C1 segment of cervical spinal cord (tissue), 14 donors: ENCODE measurements at regions not wholly inside any gene's neighbourhood (a gene's known extent, or its start where the extent isn't known, plus 50 kb on each side); places are given as distances from the start of the nearest gene placed in this dataset.
"Not testable (repeated sequence)": the region's sequence is repeated elsewhere in the genome, so short reads cannot be mapped to it uniquely, and the experiment has no call there.

Experiments
- DNase-seq, 14 donors: peaks; one replicate each; lab custom pipeline; 2025; lab: John Stamatoyannopoulos, UW

GRCh38 chr18:75754433-75754832 is 326.9 kb upstream of the SMIM21 start:
- DNase-seq: no peak

DNA sequence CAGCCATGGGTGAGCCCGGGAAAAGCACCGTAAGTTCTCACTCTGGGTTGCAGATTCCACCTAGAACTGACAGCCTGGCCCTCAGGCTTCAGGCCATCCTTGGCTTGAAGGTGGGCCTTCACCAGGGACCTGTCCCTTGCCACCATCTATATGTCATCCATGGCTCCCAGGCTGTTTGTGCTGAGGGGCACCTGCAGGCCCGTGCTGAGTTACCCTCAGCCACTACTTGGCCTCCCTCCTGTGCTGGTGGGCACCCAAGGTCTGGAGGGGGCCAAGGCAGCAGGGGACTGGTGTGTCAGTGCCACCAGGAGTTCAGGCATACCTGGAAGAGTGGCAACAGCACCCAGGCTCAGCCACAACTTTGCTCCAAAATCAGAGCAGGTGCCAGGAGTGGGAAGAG is 326.2 kb upstream of the SMIM21 start:
- DNase-seq: no peak

GRCh38 chr18:75752740-75753263 is 325.3 kb upstream of the SMIM21 start:
- DNase-seq: no peak

GRCh38 chr18:75745147-75745546 is 317.6 kb upstream of the SMIM21 start:
- no peak for DNase-seq

GRCh38 chr18:75742516-75742915 is 315.0 kb upstream of the SMIM21 start:
- DNase-seq: no peak

DNA sequence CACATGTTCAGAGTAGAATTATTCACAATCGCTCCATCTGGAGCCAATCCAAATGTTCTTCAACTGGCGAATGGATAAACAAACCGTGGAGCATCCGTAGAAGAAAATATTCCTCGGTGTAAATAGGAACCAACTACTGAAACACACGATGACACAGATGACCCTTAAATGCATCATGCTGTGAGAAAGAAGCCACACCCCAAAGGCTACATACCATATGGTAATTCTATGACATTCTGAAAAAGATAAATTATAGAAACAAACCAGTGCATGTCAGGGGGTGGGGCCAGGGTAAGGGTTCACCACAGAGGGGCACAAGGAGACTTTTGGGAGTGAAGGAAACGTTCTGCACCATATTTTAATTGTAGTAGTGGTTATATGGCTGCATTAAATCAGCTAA is 312.2 kb upstream of the SMIM21 start:
- DNase-seq: no peak

DNA sequence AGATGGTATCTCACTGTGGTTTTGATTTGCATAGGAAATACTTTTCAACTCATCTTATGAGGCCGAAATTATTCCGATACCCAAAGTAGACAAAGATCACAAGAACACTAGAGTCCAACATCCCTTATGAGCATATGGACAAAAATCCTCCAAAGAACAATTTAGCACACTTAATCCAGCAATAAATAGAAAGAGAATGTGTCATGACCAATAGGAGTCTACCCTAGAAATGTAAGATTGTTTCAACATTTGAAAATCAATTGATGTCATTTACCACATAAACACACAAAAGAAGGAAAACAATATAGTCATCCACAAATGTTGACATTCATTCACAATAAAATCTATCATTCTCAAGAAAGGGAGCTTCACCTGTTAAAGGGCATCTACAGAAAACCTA is 307.8 kb upstream of the SMIM21 start:
- no peak for DNase-seq

GRCh38 chr18:75730249-75730648 is 302.7 kb upstream of the SMIM21 start:
- no peak for DNase-seq

DNA sequence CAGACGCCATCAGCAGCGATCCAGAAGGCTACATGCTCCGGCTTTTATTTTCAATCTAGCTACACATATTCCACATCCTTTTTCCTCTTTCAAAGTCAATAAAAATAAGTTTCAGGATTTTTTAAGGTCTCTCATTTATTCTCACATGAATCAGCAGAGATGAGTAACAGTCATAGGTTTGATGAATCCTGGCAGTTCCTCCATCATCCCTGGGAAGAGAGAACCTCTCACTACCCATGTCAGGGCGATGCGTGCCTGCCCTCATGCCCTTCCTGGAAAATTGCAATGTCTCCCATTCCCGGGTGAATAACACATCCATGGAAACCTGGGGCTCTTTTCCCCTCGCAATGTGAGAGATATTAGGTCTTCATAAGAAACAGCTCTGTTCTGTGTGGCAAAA is 301.1 kb upstream of the SMIM21 start:
- no peak for DNase-seq

DNA sequence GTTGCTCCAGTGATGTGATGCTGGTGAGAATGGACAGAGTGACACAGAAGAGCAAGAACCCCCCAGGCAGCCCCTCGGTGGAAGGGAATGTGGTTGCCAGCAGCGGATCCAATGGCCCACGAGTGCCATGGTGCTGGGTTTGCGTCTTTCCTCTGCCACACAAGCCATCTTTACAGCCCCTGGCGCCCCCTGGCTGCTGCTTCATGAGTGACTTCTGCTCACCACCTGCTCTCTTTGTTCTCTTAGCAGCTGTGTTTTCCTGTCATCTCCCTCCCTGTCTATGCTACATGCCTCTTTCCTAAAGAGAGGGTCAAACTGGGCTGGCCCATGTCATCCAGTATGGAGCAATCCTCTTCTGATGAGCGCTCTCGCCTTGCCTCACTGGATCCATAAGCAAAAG is 300.0 kb upstream of the SMIM21 start:
- DNase-seq: peak in 6 of 14 donors; percentile 5 to 45 (median 20)

DNA sequence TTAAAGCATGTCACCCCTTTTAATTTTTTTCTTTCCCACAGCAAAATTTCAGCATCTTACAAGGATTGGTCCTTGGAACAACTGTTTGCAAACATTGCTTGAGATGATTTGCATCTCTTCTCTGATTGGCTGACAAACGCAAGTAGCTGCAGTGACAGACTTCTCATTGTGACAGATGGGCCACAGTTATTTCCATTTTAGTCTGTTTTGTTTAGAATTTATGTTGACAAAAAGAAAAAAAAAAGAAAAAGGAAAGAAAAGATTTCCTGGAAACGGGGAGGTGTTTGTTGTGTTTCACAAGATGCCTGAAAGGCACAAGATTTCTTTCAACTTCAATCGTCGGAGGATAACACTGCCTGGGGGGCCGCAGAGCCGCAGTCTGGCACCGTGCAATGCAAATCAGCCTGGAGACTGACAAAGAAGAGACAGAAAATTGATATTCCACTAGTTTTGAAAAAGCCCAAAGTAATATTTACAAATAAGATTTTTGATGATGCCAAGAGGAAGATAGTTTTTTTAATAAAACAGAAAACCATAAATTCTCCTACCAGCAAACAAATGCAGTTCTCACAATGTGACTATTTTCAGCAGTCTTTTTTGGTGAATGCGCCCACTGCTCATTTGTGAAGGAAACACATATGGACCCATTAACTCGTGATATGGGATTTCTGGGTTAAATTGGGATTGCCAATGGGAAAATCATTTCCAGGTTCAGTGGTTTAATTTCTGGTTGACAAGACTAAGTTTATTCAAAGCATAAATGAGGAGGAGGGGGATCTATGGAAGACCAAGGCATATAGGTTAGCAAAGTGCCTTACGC is 296.2 kb upstream of the SMIM21 start:
- DNase-seq: no peak

GRCh38 chr18:75714766-75715165 is 287.3 kb upstream of the SMIM21 start:
- no peak for DNase-seq

DNA sequence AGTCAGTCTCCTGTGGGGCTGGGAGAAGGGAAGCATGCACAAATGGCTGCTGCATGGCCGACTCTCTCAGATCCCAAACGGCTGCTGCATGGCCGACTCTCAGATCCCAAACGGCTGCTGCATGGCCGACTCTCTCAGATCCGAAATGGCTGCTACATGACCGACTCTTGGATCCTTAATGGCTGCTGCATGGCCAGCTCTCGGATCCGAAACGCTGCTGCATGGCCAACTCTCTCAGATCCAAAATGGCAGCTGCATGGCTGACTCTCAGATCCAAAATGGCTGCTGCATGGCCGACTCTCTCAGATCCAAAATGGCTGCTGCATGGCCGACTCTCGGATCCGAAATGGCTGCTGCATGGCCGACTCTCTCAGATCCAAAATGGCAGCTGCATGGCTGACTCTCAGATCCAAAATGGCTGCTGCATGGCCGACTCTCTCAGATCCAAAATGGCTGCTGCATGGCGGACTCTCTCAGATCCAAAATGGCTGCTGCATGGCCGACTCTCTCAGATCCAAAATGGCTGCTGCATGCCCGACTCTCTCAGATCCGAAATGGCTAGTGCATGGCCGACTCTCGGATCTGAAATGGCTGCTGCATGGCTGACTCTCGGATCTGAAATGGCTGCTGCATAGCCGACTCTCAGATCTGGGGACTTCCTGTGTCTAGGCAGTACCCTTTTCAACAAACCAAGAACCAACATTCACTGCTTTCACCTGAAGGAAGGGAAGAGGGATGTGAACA is 284.8 kb upstream of the SMIM21 start:
- not testable (repeated sequence) for DNase-seq

DNA sequence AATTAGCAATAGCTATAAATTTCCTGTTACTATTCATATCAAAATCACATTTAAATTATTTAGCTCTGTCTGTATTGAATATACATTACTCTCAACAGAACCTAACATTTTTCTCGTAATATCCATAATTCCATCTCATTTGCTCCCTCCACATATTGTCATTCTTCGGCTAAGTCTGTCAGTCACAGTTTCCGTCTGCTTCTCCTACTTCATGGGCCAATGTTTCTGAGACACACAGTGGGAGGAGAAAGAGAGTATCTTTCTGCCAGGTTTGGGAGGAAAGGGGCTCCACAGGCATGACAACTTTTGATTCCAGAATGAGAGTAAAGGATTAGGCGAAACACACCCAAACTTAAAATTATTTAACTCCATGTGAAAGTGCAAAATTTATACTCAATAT is 273.1 kb upstream of the SMIM21 start:
- no peak for DNase-seq

- DNase-seq: no peak
Observed at GRCh38 chr18:75698861-75699260, 271.4 kb upstream of the SMIM21 start.

DNA sequence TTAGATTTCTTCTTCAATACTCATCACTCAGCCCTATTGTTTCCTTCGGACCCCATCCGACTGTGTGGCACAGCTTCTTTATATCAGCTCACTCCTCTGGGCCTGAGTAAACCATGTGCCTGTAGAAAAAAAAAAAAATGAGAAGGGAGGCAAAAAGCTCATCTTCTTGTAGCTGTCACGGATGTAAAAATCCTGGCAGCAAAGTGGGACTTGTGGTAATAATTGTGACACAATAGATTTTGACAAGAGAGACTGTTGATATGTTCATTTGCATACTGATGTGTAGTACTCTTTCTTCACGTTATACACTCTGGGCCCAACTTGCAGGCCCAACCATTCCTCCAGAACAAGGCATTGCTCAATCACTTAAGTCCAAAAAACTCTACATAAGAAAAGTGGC is 270.0 kb upstream of the SMIM21 start:
- DNase-seq: no peak

DNA sequence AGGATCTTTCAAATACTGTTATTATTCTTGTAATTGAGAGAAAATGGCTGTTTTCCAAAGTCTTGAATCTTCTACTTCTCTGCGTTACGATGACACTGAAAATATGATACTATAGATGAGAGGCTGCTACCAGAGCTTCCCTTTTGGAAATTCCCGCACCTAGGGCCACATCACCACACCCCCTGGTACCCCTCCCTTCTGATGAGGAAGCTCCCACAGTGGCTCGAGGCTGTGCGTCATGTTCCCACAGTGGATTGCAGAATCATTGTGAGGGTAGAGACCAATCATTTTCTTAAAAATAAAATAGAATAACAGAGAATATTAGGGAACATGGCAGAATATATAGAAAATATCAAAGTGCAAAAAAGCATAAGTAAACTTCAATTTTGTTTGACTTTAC is 268.9 kb upstream of the SMIM21 start:
- DNase-seq: no peak

- DNase-seq: no peak
Observed at GRCh38 chr18:75694292-75694691, 266.8 kb upstream of the SMIM21 start.

DNA sequence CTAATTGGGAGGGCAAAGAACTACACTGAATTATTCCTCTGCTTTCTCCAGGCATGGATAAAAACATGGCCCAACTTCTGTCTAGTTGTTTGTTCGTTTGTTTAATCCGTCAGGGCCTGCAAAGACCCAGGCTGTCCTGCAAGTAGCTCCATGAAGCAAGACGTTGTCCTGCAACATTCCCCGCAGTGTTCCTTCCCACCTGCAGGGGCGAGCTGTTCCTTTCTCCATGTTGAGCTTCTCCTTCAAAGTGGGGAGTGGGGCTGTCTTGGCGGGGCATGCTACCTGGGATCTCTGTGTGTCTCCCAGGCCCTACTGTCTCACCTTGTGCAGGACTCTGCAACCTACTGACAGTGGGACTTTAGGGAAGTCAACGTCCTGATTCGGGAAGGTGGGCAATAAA is 264.0 kb upstream of the SMIM21 start:
- no peak for DNase-seq

GRCh38 chr18:75690283-75690682 is 262.8 kb upstream of the SMIM21 start:
- DNase-seq: not testable (repeated sequence)

DNA sequence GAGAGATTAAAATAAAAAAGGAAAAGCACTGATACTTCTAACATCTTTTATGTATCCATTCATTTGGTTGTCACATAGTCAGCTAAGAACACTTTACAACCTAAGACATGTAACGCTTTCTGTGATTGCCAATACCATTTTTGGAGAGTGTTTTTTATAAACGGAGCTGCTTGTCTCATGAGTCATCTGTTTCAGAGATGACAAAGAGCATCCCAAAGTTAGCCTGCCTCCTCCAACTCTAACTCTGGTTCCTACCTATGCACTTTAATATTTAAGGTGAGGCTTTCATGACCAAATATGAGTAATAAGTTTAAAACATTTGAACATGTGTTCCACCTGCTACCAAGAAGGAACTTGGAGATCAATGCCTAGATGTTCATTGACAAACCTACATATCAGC is 260.1 kb upstream of the SMIM21 start:
- no peak for DNase-seq

DNA sequence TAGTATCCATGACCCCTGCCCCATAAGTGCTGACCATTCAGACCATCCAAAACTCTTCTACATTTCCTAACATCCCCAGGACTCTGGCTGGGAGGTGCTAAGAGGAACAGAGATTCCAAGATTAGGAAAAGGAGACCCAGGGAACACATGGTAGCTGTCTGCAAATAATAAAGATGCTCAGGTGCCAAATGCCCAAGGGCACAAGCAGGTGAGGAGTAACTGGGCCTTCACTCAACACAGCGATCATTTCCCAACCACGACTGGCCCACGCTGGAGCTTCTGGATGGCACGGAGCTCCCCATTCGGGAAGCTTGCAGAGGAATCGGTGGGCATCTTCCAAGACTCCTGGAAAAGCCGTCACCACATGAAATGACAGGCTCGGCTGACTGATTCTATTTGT is 255.9 kb upstream of the SMIM21 start:
- DNase-seq: no peak

- no peak for DNase-seq
Observed at GRCh38 chr18:75681538-75682115, 254.1 kb upstream of the SMIM21 start.
